DND-41 (cell line): ENCODE measurements at regions not wholly inside any gene's neighbourhood (a gene's known extent, or its start where the extent isn't known, plus 50 kb on each side); places are given as distances from the start of the nearest gene placed in this dataset.

Source experiments
- EZH2 ChIP-seq: IDR thresholded peaks from 3 replicates; pipeline ENCODE4 v1.6.1; 2012; ENCODE audit warnings: borderline replicate concordance, low read depth, mild to moderate bottlenecking, moderate library complexity, low read length, inconsistent platforms; ENCODE audit not compliant: severe bottlenecking
- TF ChIP-seq, protein P1 (sequence below): IDR thresholded peaks from 2 replicates; pipeline ENCODE4 v1.5.1; 2012; ENCODE audit warnings: borderline replicate concordance, low read length, moderate library complexity, mild to moderate bottlenecking; ENCODE audit not compliant: poor library complexity, severe bottlenecking; ENCODE audit errors: extremely low read depth

DNA sequence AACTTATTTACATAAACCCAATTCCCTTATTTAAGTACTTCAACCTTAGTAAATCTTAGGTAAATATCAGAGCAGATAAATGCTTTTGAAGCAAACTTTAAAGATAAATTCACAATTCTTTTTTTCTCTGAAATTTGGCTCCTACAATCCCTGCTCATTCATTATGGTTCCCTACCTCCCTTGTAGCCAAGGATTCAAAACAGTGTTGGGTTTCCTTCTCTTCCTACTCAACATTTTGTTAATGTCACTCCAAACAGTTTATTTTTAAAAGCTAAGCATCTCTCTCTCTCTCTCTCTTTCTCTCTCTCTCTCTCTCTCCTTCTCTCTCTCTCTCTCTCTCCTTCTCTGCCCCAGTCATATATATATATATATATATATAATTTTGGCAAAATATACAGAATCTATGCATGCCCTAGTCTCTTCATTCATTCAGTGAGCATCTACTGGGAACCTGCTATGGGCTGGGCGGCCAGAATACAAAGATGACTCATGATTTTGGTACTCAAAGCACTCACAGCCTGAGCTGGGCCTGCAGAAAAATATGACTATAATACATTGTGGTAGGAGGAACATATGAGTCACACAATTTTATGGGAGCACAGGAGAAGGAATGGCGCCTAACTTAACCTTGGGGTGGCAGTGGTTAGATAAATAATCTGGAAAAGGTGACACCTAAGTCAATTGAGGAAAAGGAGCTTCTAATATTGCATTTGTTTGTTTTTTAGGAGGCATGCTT is 123.7 kb upstream of the DHRS4 start:
- TF ChIP-seq, protein P1, sequence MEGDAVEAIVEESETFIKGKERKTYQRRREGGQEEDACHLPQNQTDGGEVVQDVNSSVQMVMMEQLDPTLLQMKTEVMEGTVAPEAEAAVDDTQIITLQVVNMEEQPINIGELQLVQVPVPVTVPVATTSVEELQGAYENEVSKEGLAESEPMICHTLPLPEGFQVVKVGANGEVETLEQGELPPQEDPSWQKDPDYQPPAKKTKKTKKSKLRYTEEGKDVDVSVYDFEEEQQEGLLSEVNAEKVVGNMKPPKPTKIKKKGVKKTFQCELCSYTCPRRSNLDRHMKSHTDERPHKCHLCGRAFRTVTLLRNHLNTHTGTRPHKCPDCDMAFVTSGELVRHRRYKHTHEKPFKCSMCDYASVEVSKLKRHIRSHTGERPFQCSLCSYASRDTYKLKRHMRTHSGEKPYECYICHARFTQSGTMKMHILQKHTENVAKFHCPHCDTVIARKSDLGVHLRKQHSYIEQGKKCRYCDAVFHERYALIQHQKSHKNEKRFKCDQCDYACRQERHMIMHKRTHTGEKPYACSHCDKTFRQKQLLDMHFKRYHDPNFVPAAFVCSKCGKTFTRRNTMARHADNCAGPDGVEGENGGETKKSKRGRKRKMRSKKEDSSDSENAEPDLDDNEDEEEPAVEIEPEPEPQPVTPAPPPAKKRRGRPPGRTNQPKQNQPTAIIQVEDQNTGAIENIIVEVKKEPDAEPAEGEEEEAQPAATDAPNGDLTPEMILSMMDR, result no peak
- TF ChIP-seq EZH2, result no peak
